SH-SY5Y (cell line): ENCODE measurements at regions not wholly inside any gene's neighbourhood (a gene's known extent, or its start where the extent isn't known, plus 50 kb on each side); places are given as distances from the start of the nearest gene placed in this dataset.

Experiments used
- GATA2 ChIP-seq: IDR thresholded peaks from 2 replicates; pipeline ENCODE4 v1.6.1; 2011; ENCODE audit warnings: mild to moderate bottlenecking, low read depth, low read length
- GATA3 ChIP-seq: IDR thresholded peaks from 2 replicates; pipeline ENCODE4 v1.6.1; 2011; ENCODE audit warnings: low read depth, mild to moderate bottlenecking, low read length, moderate library complexity

DNA sequence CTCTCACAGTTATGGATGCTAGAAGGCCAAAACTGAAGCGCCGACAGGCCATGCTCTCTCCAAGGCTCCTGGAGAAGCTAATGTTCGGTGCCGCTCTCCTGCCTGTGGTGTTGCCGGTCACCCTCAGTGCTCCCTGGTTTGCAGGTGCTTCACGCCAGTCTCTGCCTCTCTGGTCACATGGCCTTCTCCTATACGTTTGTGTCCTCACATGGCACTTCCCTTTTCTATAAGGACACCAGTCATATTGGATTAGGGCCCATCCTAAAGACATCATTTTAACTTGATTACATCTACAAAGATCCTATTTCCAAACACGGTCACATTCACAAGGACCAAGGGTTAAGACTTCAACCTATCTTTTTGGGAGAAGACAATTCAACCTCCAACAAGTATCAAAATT is 671.3 kb upstream of the ARGLU1 start:
- no peak for TF ChIP-seq GATA2
- no peak for TF ChIP-seq GATA3
